Femur (tissue), 1 donor: ENCODE measurements at regions not wholly inside any gene's neighbourhood (a gene's known extent, or its start where the extent isn't known, plus 50 kb on each side); places are given as distances from the start of the nearest gene placed in this dataset.

Experiments
- DNase-seq: peaks from one replicate; pipeline ENCODE4 v3.0.0-alpha.2; 2017

GRCh38 chr10:2949221-2949947, 118.0 kb upstream of the PFKP start:
- no peak for DNase-seq

- no peak for DNase-seq
Measured at GRCh38 chr10:2948127-2948854, 119.1 kb upstream of the PFKP start.

DNA sequence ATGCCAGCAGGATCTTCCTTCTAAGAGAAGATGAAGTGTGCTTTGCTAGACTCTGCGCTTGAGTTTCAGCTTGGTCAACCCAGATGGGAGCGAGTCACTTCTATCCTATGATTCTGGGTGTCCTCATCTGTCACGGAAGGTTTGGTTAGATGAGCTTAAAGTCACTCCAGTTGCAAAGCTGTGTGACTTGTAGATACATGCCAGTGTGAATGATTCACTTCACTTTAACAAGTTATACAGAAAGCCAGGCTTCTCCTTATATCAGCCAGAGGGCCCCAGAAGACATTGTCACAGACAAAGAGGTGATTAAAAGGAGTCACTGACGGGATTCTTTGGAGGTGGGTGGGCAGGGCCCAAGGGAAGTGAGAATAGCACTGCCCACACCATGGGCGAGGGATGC, 122.6 kb upstream of the PFKP start:
- no peak for DNase-seq

DNA sequence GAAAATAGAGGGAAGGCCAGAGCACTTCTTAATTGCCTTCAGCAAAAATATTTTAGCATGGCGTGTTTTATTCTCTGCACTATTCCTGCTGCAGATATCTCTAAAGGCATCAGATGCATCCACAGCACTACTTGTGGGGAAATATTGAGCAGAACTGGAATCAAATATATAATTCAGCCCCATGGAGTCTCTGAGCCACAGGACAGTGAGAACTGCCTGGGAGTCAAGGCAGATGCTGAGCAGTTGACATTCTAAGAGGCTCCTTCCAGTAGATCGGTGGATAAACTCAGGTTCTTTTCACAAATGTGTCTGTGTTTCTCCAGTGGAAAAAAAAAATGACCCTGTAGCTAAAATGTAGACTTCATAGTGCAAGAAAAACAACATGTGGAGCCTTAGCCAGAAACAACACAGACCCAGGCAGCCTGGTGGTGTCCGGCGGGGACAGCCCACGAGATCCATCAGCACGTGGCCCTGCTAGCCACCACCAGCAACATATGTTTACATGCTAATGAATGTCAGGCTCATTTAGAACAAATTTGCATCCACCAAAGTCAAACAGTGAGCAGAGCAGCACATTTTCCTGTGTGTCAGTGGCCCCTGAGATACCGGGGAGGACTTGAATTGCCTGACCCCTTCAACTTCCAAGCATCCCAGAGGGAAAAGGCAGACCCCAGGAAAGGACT, 123.3 kb upstream of the PFKP start:
- DNase-seq, result no peak

DNA sequence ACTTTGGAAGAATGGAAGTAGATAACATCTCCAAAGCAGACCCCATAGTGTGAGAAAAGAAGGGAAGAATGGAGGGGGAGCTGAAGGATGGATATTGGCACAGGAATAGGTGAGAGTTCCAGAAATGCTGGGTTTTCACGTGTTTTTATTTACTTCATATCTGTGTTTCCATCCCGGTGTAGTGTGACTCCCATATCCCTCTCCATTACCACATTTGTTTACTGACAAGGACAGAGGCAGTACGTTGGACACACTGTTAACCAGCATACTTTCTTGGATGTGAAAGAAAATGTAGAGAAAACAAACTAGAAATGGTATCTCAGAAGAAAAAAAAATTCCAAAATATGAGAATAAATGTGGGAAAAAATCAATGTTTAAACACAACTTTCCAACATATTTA, 124.4 kb upstream of the PFKP start:
- no peak for DNase-seq

GRCh38 chr10:2938869-2939268, 128.5 kb upstream of the PFKP start:
- DNase-seq, result no peak

DNA sequence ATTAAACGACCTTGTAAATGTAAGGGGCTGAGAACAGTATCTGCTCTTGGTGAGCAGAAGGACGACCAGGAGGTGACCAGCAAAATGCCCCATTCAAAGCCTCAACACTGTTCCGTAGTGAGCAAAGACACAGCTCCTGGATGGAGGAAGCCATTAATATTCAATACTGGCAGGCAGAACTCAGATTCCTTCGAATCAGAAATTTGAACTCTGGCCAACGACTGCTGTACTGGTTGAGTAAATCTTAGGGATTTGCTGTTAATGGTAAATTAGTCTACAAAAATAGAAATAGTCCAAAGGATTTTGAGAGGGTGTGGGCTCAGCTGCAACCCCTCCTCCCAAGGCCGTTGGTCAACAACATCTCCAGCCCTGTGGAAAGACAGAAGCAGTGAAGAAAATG, 130.5 kb upstream of the PFKP start:
- no peak for DNase-seq

- DNase-seq, result no peak
Measured at GRCh38 chr10:2935647-2936386, 131.5 kb upstream of the PFKP start.

- DNase-seq, result no peak
Measured at GRCh38 chr10:2933924-2934323, 133.4 kb upstream of the PFKP start.

- no peak for DNase-seq
Measured at GRCh38 chr10:2933519-2933918, 133.8 kb upstream of the PFKP start.

DNA sequence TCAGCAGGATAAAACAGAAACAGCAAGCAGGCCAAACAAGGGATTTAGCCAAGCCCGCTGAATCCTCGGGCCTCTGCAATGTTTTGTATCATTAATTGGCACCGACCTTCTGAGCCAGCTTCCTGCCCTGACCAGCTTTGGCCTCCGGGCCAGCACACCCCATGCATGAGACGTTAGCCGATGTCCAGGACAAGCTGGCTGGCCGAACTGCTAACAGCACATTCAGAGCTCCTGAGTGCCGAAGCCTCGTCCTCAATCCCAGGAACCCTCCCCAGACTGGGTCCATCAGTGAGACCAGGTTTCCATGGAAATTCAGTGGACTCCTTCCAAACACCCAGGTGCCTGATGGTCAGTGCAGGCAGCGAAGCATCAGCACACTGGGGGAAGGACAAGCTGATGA, 134.3 kb upstream of the PFKP start:
- no peak for DNase-seq

DNA sequence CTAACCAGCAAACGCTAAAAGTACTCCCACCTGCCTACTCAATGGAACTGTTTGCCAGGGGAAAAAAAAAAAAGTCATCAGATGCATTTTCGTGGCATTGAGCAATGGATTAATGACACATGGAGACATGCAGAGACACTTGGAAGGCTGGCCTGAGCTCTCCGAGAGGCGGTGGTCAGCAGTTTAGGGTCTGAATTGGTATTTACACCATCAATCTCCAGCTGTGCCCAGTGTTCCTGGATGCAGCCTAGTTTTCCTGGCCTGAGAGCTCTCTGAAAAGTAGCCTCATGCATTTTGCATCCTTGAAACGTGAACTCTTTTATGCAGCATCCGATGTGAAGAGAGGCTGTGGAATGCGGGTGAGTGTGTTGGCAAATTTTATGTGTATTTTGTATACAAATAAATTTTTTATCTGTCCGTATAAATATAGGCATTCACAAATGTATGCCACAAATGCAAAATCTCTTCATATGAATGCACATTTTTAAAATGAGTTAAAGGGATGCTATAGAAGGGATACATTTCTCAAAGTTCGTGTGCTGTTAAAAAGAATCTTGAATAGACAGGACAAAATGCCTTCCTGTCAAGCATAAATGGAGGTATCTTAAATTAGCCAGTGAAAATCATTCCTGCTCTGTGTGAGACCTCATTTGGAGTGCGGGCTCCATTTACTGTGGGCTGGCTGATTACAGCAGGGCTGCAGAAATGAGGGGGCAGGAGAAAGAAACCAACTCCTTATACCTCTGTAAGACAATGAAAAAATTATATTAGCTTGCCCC, 137.7 kb upstream of the PFKP start:
- DNase-seq, result no peak

- DNase-seq, result peak; percentile 61
Measured at GRCh38 chr10:2927958-2928840, 139.1 kb upstream of the PFKP start.

DNA sequence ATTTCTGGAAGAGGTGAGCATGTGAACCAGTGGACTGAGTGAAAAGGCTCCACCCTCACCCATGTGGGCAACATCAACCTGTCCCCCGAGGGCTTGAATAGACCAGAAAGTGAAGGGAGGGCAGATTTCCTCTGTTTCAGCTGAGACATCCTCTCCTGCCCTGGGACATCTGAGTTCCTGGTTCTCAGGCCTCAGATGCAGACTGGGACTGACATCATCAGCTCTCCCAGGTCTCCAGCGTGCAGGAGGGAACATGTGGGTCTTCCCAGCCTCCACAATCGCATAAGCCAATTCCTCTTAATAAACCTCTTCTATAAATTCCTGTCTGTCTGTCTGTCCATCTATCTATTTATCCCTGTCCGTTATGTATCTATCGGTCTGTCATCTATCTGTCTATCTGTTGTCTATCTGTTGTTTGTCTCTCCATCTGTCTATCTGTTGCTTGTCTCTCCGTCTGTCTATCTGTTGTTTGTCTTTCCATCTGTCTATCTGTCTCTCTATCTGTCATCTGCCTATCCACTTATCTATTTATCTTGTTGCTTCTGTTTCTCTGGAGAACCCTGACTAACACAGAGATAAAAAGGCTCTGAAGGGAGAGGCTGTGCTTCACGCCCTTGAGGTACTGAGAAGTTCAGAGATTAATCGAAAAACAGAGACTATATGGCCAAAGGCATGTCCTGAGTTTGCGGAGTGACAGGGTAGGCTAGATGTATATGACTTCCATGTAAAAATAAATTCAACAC, 140.3 kb upstream of the PFKP start:
- no peak for DNase-seq

- peak; percentile 31 for DNase-seq
Measured at GRCh38 chr10:2925631-2926030, 141.7 kb upstream of the PFKP start.

DNA sequence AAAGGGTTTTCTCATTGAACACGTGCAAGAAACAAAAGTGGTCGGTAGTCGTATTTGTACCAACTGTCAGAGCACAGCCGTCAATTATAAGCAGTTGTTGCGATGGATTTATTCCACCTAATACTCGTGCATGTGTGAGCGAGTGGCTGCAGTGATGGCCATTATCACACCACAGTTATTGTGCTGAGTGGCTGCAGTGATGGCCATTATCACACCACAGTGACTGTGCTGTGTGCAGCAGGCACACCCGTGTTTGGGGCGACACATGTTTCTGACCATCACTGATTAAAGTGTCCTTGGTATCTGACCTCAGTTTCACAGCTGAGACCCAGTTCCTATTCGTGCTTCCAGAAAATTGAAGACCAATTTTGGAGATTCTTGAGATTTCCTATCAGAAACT, 142.9 kb upstream of the PFKP start:
- DNase-seq, result no peak

- no peak for DNase-seq
Measured at GRCh38 chr10:2921956-2922680, 145.2 kb upstream of the PFKP start.

GRCh38 chr10:2920637-2921036, 146.7 kb upstream of the PFKP start:
- no peak for DNase-seq

- DNase-seq, result no peak
Measured at GRCh38 chr10:2920168-2920567, 147.2 kb upstream of the PFKP start.

DNA sequence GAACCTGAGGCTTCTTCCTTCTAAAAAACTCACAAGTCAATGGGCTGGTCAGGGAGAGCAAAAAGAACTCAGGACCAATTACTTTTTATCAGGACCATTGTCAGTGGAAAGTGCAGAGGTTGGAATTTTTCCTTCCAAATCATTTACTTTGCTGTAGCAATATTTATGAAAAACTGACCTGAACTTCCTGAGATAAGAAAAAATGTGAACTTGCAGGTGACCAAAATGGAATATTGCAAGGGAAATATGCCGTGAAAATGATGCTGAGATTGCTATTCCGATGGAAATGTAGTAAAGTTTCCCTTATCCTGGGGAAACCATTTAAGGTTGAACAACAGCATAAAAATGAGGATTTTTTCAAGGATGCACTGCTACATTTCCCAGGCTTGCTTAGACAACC, 148.3 kb upstream of the PFKP start:
- no peak for DNase-seq
